ENCODE measurements at regions not wholly inside any gene's neighbourhood (a gene's known extent, or its start where the extent isn't known, plus 50 kb on each side); places are given as distances from the start of the nearest gene placed in this dataset.
A peak's percentile ranks its signal among the peaks of the same experiment; 100 is the strongest.

DNA sequence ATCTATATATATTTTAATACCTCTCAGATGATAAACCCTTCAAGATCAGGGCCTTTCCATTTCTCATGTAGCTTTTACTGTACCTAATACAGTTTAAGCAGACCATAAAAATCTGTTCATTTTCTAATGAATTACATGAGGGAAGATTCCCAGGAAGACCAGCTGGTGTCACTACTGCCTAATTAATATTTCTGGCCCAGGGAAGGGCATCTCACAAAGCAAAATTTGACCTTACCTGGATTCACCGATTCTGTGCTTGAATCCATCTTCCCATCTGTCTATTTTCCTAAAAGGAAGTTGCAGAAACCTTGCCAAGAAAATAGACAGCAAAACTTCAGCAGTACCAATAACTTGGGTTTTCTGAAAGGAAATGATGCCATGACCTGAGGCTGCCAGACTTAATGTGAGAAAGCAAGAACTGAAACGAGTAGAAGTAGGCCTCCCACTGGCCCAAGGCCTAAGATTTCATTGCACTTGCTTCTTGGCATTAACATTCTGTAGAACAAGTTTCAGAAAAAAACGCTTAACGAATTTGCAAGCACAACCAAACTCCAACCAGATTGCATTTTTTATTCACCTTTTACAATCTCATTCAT is 83.0 kb upstream of the GLIS3 start:
- no peak for DNase-seq

DNA sequence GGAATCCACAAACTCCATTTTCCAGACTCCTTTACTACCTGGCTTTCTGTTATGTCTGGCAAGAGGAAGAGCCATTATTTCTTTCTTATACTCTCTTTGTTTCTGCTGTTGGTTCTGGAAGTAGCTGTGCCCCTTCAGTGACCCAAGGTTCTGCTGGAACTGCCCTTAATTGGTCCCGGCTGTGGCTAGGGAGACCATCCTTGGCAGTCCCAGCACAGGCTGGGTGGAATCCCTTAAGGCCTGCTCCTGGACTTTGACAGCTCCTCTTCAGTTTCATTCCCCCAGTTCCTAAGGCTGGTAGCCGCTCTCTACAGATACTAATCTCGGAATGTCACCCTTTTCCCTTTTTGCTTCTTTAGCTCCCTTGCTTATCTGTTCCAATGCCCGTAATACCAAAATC is 81.9 kb upstream of the GLIS3 start:
- DNase-seq = no peak

DNA sequence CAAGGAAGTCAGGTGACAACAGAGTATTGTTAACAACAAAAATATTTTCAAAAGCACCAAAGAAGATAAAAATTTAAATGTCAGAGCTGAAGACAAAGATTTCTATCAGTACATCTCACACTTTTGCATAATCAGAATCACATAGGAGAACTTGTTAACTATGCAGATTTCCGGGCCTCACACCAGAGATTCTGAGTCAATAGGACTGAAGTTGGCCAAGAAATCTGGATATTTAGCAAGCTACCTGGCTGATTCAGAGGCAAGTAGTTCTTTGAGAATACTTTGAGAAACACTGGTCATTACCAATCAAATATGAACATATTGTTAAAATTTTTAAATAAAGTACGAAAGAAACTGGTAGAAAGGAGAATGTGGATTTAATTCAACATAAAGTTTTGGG is 80.5 kb upstream of the GLIS3 start:
- no peak for DNase-seq

DNA sequence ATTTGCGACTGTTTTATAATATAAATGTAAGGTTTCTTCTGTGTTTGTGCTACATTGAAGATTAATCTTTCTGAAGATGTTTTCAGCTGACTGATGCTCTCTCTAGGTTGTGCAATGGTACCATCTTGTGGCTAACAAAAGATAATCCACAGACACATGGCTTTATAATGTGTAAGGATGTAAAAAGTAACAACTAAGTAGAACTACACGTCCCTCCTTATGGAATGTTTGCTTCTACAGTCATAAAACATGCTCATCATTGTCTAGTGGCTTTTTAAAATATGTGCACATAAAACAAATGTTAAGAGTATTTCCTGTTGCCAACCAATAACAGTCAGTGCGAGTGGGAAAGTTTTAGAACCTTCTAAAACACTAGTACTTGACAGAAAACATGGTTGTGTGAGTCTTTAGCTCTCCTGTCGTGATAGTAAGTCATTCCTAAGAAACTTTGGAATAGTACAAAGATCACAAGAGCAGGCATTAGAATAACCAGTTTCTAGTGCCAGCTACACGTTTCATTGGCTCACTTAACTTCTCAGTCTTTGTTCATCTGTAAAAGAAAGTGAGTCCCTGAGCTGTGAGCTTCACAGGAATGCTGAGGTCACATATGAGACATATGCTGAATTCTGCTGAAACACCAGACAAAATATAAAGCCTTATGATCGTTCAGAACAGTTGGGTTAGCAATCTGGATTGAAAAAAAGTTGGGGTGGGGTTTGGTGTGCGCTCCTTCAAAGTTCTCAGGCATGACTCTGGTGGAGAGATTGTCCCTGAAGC is 75.7 kb upstream of the GLIS3 start:
- DNase-seq = no peak

DNA sequence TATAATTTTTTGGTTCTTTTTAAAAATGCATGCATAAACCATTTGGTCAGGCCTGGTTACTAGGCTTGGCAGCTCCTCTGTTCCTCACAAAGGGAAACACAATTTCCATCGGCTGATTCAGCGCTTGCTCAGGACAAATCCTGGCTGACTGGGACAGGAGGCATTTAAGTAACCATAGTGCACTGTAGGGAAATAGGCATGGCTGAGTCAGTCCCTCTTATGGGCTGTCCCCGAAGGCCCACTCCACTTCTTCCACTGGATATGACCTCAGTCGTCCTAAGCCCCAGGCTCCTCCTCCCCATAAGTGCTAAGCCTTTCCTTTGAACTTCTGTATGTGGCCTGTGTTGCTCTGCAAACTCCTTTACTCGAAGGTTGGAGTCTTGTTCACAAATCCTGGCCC is 71.2 kb upstream of the GLIS3 start:
- no peak for DNase-seq

DNA sequence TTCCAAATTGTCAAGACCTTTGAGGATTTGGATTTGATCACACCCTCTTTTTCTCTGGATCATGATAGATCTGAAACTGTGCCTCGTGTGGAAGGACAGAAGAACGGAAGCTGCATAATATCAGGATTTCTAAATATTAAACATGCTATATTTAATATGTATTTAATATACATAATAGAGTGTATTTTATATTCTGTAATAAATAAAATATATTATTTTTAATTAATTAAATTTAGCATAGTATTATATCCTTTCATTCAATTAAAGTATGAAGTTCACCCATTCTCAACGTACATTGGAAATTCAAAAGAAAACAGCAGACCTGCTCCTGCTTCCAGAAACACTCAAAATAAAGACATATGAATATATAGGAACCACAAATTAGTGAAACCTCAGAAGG is 70.6 kb upstream of the GLIS3 start:
- DNase-seq = no peak

DNA sequence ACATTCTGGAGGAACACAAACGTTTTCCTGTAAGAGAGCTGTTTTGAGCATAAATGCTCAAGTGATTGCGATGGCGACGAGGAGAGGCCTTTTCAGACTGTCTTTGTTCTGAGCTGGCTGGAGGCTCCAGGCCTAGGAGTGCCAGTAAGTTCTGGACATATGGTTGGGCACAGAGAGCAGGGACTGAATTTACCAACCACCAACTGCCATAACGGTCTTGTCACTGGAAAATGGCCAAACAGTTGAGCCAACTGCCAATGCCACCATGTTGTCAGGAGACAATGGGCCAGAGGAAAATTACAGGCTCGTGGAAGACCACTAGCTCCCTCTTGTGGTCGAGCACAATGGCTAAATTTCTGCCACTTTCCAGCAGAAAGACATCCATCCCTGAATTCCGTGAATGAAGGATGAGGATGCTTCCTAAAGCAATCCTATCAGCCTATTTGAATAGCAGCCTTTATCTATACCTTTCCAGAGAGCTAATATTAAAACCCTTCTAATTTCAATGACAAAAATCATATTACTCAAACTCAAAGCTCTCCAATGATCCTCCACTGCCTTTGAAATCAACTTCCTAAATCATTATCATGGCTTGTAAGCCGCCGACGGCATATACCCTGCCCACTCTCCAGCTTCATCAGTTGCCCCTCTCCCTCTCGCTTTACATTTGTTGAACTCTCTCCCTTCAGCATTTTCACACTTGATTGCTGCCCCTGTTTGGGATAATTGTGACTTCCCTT is 66.9 kb upstream of the GLIS3 start:
- no peak for DNase-seq

DNA sequence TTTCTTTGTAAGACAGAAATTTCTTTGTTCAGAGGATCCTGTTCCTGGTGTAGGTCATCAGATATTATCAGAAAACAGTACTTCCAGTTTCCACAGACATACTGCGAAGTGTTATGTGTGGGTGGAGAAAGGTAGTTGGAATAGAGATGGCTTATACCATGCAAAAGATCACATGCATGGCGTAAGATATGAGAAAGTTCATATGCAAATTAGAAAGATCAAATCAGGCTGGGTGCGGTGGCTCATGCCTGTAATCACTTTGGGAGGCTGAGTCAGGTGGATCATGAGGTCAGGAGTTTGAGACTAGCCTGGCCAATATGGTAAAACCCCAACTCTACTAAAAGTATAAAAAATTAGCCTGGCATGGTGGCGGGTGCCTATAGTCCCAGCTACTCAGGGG is 65.2 kb upstream of the GLIS3 start:
- peak; percentile 5 for DNase-seq

DNA sequence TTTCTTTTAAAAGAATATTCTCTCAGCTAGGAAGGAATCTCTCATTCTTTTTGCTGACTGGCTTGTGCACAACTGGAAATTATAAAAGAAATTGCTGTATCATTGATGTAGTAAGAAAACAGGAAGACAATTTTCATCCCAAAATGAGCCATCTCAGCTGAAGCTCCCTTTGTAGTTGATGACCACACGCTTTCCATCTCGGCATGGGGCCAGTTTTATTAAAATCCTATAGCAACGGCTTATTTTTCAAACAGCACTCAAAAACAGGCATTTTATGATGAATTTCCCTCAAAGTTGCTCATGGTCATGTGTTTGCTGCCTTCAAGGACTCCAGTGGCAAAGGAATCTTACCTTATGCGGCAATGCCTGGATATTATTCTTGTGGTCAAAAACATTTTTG is 62.4 kb upstream of the GLIS3 start:
- DNase-seq = no peak

DNA sequence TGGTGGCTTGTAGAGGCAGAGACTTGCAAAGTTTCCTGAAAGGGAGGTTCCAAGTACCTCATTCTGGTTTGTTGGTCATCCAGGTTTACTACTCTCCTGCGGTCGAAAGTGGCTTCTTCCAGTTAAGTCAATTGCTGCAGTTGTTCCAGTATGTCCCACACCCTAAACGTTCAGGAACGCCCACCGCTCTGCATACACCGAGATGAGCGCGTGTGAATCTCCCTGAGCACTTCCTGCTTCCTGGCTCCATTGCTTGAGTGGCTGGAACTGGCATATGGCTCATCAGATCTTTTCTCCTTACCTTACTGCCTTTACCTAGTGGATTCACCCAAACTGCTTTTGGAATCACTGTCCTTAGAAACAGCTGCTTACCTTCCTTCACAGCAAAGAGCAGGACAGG is 59.1 kb upstream of the GLIS3 start:
- DNase-seq = no peak

DNA sequence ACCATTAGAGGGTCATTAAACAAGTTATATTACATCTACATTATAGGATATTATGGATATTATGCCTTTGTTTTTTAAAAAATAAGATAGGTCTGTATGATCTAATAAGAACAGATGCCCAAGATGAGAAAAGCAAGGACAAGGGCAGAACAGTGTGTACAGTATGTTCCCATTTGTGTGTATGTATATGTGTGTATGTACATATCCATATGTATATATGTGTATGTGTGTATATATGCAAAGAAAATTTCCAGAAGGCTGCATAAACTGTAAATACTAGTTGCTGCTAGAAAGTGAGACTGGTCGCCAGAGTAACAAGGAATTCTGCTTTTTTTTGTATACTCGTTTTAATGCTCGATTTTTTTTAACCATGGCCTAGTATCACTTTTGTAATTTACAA is 58.1 kb upstream of the GLIS3 start:
- DNase-seq = no peak

DNA sequence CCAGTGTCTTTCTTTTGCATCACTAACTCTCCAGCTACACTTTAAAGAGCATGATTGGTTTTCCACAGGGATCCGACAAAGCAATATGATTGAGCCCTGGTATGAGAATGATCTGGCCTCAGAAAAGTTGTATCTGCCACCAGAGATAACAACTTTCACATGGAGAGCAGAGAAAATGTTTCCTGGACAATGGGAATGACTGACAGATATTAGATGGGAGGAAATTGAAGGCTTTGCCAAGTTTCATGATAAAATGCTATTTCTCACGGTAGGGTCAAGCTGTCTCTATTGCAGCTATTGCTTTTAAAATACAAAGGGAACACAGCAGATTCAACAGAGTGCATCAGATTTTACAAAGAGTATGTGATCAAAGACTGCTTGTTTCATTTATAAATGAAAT is 56.4 kb upstream of the GLIS3 start:
- no peak for DNase-seq

DNA sequence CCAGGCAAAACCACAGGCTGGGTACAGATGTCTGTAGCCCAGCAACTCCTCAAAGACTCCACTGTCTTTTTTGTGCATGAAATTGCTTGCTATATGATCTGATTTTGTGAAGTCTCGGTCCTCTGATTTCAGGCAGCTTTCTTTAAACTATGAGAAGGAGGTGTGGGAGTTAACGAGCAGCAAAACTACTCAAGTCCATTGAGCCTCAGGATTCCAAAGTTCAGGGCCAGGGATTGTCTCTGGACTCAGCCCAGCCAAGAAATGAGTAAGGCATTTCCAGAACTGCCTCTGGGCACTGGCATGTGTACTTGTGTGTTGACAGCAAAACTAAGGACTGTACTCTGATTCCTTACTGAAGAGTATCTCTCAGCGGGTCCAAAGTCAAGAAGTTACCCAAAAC is 53.4 kb upstream of the GLIS3 start:
- no peak for DNase-seq

DNA sequence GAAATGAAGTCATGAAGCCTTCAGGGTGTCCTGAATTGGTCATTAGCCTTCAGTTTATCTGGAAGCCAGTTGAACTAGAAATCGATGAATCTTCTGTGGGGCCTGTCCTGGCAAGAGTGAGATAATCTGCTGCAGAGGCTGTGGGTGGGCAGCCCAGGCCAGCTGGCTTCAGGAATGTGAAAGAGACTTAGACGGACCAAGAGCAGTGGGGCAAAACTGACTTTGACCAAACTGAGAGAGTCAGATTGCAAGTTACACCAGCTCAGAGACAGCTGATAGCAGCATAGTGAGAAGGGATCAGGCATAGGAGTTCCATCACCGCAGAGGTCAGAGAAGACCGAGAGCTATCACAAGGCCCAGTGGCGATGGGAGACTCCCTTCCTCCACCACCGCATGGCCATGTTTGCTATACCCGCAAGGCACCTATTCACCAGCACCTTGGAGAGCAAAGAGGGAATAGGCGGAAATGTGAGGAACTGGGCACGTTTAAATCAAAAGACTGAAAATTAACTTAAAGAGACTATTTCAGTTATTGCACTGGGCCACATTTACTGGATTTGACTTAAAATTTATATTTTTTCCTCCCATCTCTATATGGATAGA is 50.0 kb upstream of the GLIS3 start:
- no peak for DNase-seq
